DMS114 treated with DMSO at 0.1 percent for 48 hours (cell line): ENCODE measurements at regions not wholly inside any gene's neighbourhood (a gene's known extent, or its start where the extent isn't known, plus 50 kb on each side); places are given as distances from the start of the nearest gene placed in this dataset.

Experiments
- DNase-seq: peaks from one replicate; lab custom pipeline; 2025; ENCODE audit not compliant: unreplicated experiment; lab: John Stamatoyannopoulos, UW

DNA sequence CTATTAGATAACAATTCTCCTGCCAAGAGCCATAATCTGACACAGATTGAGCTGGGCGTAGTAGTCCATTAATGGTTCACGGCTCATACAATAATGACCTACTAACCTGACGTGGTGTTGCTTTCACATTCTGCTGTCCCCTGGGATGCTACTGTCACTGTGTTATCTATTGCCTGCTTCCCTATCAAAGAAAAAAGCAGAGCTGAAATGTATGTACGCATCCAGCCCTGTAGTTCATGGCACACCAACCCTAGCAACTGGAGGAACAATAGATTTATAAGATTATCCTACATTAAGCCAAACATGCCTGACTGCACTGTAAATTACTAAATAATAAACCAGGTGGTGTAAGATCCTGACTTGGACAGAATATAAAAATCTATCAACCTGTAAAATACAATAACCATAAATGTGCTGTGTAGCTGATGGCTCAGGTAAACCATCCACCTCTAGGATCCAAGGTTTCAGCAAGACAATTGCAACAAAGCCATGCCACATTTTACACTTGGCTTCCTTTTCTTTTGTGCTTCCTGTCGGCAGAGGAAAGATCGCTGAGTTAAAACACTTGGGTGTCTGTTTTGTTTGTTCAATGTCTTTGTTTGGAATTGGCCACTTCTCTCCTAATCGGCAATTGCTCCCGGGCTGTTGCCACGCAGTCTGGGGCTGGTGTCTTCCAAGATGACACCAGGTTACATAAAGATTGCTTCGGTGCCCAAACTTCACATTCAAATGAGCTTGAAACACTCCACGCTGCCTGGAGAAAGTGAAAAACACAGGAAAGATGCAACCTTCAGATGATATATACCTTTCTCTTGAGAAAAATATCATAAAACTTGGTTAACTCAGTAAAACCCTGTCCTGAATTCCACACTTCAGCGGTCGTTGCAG is 143.9 kb upstream of the MGMT start:
- DNase-seq: no peak

GRCh38 chr10:129323879-129324278 is 143.2 kb upstream of the MGMT start:
- no peak for DNase-seq

- no peak for DNase-seq
These were observed 141.1 kb upstream of the MGMT start for GRCh38 chr10:129325893-129326292.

DNA sequence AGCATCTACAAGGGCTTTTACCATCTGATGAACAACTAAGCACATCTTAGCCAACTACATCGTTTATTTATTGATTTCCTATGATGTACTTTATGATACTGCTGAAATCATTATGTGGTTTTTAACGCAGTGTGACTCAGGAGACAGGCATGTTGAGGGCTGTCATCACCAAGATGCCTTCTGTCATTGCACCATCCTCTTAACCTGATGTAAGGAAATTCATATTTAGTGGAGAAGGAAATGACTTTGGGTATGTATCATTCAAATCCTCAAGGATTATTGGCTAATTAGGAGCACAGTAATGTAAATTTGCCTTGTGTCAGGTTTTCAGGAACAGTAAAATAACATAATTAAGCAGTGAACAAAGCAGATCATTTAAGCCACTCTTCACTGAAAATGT is 138.5 kb upstream of the MGMT start:
- no peak for DNase-seq

DNA sequence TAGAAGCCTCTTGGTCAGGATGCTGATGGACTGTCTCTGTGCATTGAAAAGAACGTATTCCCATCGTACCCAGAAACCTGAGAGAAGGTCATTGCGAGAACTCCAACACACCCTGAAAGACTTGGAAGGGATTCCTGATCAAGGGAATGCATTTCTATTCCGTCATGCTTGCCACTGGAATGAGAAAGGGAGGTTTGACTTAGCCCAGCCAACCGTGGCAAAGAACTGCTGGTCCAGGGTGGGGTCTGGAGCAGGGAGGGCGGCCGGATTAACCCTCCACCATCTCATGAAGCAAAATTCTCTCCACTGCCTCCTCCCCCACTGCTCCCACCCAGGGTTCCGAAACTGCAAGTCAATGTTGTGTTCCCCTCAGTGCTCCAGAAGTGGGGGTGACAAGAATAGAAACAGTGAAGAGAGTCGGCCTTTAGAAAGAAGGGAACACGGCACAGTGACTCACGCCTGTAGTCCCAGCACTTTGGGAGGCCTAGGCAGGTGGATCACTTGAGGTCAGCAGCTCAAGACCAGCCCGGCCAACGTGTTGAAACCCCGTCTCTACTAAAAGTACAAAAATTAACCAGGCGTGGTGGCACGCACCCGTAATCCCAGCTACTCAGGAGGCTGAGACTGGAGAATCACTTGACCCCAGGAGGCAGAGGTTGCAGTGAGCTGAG is 137.5 kb upstream of the MGMT start:
- no peak for DNase-seq

DNA sequence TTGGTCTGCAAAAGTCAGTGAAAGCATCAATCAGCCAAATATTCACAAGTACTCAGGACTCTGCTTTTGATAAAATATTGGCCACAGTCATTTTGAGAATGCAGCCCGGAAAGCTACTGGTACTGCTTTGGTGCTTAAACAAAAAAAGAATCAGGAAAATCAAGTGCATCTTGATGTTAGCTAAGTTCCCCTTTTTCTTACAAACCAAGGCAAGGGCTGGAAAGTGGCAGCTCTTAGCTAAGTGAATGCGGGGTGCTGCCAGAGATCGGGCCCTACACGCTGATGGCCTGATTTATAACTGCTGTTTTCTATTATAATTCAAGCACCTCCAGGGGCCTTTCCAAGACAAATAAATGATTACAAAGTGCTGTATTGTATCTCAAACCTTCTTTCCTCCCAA is 136.8 kb upstream of the MGMT start:
- no peak for DNase-seq

DNA sequence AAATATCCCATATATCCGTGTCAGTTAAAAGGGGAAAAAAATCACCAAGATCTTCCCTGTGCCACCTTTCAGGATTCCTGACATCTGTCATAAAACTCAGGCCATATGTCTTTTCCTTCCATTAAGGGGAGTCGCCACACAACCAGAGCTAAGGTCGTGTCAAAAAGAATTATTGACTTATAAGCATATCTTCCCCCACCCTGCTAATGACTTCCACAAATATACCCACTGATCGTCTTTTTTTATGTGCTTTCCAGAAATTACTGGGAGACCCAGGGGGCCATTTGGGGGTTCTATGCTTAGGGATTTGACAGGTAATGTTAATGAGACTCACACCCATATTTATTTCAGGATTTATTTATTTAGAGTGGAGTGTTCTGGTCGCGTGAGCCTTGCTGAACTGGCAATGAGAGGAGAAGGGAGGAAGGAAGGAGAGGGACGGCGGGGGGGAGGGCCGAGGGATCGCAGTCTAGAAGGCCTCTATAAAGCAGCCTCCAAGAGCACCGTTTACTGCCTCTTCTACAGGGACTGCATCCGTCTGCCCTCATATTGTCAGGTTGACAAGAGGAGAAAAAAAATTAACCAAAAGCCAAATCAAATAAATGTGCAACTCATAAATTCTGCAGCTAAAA is 135.7 kb upstream of the MGMT start:
- DNase-seq: no peak

- no peak for DNase-seq
These were observed 135.2 kb upstream of the MGMT start for GRCh38 chr10:129331839-129332220.

GRCh38 chr10:129332476-129332875 is 134.6 kb upstream of the MGMT start:
- DNase-seq: peak; percentile 14

- DNase-seq: no peak
These were observed 133.3 kb upstream of the MGMT start for GRCh38 chr10:129333706-129334105.

DNA sequence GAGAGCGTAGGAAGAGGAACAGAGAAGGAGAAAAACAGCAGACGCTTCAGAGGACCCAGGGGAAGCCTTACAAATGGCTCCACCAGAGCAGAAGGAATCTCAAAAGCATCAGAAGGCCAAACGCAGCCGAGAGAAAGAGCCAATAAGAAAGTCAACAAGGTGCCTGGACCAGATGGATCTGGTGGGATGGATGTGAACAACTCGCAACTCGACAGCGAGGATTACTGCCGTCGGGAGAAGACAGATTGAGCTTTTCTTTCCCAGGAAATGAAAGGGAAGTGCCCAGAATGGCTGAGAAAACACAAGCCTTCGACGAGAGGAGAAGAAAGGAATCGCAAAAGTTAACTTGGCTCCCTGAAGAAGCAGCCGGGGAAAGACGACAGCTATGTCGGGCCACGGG is 132.8 kb upstream of the MGMT start:
- DNase-seq: no peak

- no peak for DNase-seq
These were observed 131.6 kb upstream of the MGMT start for GRCh38 chr10:129335396-129335795.

- DNase-seq: no peak
These were observed 131.1 kb upstream of the MGMT start for GRCh38 chr10:129335942-129336341.

GRCh38 chr10:129339191-129339590 is 127.8 kb upstream of the MGMT start:
- no peak for DNase-seq

DNA sequence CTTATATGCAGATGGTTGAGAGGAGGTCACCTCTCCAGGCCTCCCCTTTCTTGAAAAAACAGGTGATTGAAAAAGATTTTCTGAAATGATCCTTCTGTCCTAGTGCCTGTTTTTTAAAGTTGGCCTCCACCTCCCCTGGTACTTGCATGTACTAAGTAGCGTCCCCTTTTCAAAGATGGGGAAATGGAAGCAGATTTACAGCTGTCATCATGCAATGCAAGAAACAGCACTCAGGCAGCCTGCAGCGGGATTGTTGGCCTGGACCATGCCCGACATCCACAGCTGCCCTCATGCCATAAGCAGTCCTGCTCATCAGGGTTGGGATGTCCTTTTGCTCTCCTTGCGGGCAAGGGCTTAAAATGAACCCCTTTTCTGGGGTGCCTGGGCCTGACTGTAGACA is 127.2 kb upstream of the MGMT start:
- DNase-seq: no peak

DNA sequence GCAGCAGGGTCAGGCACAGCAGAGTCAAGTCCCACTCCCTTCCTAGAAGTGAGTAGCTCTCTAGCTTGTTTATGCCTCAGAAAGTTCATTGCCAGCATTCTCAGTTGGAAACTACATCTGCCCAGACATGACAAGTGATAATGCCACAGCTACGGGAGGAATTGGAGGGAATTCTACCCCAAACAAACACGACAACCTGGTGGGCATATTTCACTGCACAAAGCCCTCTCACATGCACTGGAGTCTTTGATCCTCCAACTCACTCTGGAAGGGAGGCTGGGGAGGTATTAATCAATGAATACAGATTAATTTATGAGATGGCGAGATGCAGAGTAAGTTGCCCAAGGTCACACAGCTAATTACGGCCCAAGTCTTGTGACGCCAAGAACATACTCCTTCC is 126.0 kb upstream of the MGMT start:
- DNase-seq: no peak

DNA sequence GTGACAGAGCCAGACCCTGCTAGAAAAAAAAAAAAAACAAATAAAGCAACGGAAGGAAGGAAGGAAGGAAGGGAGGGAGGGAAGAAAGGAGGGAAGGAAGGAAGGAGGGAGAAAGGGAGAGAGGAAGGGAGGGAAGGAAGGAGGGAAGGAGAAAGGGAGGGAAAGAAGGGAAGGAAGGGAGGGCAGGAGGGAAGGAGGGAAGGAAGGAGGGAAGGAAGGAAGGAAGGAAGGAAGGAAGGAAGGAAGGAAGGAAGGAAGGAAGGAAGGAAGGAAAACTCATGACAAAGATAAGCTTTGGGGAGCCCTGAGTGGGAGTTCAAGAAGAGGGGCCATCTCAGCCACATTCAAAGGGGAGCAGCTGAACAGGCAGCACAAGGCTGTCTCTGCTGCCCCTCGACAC is 124.7 kb upstream of the MGMT start:
- DNase-seq: no peak

DNA sequence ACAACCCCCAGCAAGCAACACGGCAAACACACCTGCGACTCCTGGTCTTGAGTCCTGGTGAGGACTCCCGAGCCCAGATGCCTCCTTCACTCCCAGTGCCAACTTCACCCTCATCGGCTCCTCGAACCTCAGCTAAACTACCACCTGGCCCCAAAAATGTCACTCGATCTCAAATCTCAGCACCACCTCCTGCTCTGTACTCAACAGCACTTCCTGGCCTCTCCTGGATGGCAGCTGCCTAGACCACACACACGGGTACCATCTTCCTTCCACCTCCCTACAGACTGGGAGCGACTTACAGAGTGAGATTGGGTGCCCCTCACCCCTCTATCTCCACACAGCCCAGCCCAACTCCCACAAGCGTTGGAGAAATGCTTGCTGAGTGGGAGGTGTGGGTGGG is 123.9 kb upstream of the MGMT start:
- DNase-seq: no peak

DNA sequence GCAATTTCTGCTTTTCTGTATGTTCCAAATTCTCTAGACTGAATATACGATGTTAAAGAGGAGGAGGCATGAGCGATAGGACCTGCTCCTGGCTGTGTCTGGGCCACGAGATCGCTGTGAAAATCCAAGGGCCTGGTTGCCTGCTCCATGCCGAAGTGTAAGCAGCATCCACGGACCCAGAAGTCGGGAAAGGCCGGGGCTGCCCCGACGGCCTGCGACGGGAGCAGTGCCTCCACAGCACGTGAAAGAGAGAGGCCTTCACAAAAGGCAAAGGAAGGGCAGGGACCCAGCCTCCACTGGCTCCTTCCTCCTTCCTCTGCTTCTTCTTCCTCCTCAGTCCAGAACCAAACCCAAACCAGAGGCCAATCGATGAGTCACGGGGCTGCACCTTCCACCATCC is 122.9 kb upstream of the MGMT start:
- DNase-seq: no peak

DNA sequence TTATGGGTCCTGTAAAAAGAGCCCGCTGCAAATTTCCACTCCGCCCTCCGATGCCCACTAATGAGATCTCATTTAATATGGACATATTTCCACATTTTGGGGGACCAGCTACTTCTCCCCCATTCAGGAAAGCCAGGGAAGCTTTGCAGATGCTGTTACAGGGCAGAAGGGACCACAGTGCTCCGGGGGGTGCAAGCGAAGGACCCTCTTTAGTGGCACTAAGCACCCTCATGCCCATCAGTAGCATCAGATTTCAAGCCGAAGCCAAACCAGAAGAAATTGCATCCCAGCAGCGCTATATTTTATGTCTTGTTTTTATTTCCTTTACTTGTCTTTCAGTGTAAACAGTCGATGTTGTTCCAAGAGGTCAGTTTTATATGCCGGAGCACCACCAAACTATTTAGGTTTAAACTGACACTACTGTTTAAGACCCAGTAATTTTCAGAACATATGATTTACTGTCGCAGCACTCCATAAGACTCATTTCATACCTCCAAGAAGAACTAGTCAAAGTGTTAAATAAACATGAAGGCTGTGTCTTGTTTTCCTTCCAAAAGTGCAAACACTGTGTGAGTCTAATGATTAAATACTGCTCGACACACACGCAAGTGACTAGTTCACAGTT is 122.2 kb upstream of the MGMT start:
- DNase-seq: no peak

DNA sequence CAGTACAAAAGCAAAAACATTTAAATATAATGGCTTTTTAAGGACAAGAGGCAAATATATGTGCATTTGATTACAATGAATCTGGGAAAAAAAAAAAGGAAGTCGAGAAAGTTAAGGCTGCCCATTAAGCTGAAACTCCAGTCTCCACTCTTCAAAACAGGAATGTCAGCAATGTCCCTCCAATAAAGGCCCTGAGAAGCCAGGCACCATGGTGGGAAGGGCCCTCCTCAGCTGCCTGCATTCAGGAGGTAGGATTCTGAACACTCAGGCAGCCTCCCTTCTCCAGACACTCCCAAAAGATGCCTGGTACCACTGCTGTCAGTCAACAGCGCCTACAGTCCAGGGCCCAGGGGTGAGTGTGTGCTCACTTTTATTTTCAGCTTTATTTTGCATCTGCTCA is 121.3 kb upstream of the MGMT start:
- no peak for DNase-seq

DNA sequence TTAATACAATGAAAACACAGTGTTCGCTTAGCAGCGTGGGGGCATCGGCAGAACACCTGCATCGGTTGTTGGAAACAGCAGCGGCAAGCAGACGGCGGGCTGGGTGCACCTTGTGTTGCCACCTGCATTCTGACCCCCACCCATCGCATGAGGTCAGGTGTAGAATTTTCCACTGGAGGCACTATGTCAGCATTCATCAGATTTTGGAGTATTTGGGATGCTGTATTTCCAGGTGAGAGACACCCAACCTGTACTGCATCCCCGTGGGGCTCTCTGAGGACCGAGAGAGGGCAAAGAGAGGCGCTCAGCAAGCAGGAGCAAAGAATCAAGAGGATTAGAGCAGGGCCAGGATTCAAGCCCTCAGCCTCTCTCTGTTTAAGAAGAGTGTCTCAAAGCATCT is 116.4 kb upstream of the MGMT start:
- DNase-seq: no peak
